ENCODE measurements at regions not wholly inside any gene's neighbourhood (a gene's known extent, or its start where the extent isn't known, plus 50 kb on each side); places are given as distances from the start of the nearest gene placed in this dataset.
"Not testable (repeated sequence)": the region's sequence is repeated elsewhere in the genome, so short reads cannot be mapped to it uniquely, and the experiment has no call there.

- H3K9me3 ChIP-seq = no peaks in the 10 kb centered on the region
- no peak for DNase-seq (ENCODE audit: low spot score in 2 of 2)
- intact Hi-C loops (cut with DNase I) = no loop called here
- TF ChIP-seq CTCF (IDR thresholded peaks at IDR 0.05) = no peak
- H3K27ac ChIP-seq = no peak overlapping the region
- H3K4me1 ChIP-seq = no peaks in the 10 kb centered on the region
- H3K36me3 ChIP-seq = no peaks in the 10 kb centered on the region
- no peak overlapping the region for H3K4me3 ChIP-seq
- H3K27me3 ChIP-seq = no peaks in the 10 kb centered on the region
These were observed 1026.1 kb downstream of the SLC6A15 start for GRCh38 chr12:83886479-83886878.

- not testable (repeated sequence) for H3K9me3 ChIP-seq, H3K27me3 ChIP-seq
These were observed 1041.5 kb downstream of the SLC6A15 start for GRCh38 chr12:83870921-83871599.

GRCh38 chr12:83866477-83866876 lies 1046.1 kb downstream of the SLC6A15 start:
- intact Hi-C loops (cut with DNase I) = no loop called here
- DNase-seq (ENCODE audit: low spot score in 2 of 2) = no peak
- H3K9me3 ChIP-seq = no peaks in the 10 kb centered on the region
- no peak overlapping the region for H3K4me3 ChIP-seq
- H3K27ac ChIP-seq = no peak overlapping the region
- no peaks in the 10 kb centered on the region for H3K36me3 ChIP-seq
- no peaks in the 10 kb centered on the region for H3K4me1 ChIP-seq
- H3K27me3 ChIP-seq = no peaks in the 10 kb centered on the region
- TF ChIP-seq CTCF (IDR thresholded peaks at IDR 0.05) = no peak

More at GRCh38 chr12:83870921-83871599, 1041.5 kb downstream of the SLC6A15 start:
- H3K36me3 ChIP-seq; H3K4me3 ChIP-seq; H3K27ac ChIP-seq; H3K4me1 ChIP-seq; DNase-seq (ENCODE audit: low spot score in 2 of 2); intact Hi-C loops (cut with DNase I): not testable (repeated sequence)

GRCh38 chr12:83865431-83865830 lies 1047.2 kb downstream of the SLC6A15 start:
- no peaks in the 10 kb centered on the region for H3K27me3 ChIP-seq
- intact Hi-C loops (cut with DNase I) = no loop called here

GRCh38 chr12:83864054-83864453 lies 1048.5 kb downstream of the SLC6A15 start:
- TF ChIP-seq CTCF (IDR thresholded peaks at IDR 0.05) = no peak
- Histone ChIP-seq H3K36me3 (no peaks in the 10 kb centered on the region), H3K27me3 (no peaks in the 10 kb centered on the region), H3K4me1 (no peaks in the 10 kb centered on the region), H3K4me3 (no peak overlapping the region), H3K27ac (no peak overlapping the region), H3K9me3 (no peaks in the 10 kb centered on the region)
- DNase-seq (ENCODE audit: low spot score in 2 of 2) = no peak
- intact Hi-C loops (cut with DNase I) = no loop called here

More at GRCh38 chr12:83865431-83865830, 1047.2 kb downstream of the SLC6A15 start:
- Histone ChIP-seq H3K27ac (no peak overlapping the region), H3K4me1 (no peaks in the 10 kb centered on the region), H3K4me3 (no peak overlapping the region), H3K9me3 (no peaks in the 10 kb centered on the region), H3K36me3 (no peaks in the 10 kb centered on the region)
- DNase-seq (ENCODE audit: low spot score in 2 of 2) = no peak
- no peak for TF ChIP-seq CTCF (IDR thresholded peaks at IDR 0.05)

GRCh38 chr12:83859021-83859420 lies 1053.6 kb downstream of the SLC6A15 start:
- Histone ChIP-seq H3K4me3 (no peak overlapping the region), H3K9me3 (no peaks in the 10 kb centered on the region), H3K27me3 (no peaks in the 10 kb centered on the region), H3K4me1 (no peaks in the 10 kb centered on the region), H3K36me3 (no peaks in the 10 kb centered on the region), H3K27ac (no peak overlapping the region)
- no peak for DNase-seq (ENCODE audit: low spot score in 2 of 2)
- no peak for TF ChIP-seq CTCF (IDR thresholded peaks at IDR 0.05)
- intact Hi-C loops (cut with DNase I) = no loop called here

Measured in ascending aorta (tissue), 2 donors.